Neural progenitor cell (in vitro differentiated cells): ENCODE measurements at regions not wholly inside any gene's neighbourhood (a gene's known extent, or its start where the extent isn't known, plus 50 kb on each side); places are given as distances from the start of the nearest gene placed in this dataset.

ENCODE experiments used
- DNase-seq: peaks from one replicate; pipeline ENCODE4 v3.0.0-alpha.2; 2016; ENCODE audit warnings: low spot score
- H2AFZ ChIP-seq: fragments of 200-600 bp; sonication (generic); replicated peaks from 2 replicates; pipeline ENCODE4 v1.6.1; 2016; ENCODE audit warnings: antibody characterized with exemption
- H3F3A ChIP-seq: fragments of 200-600 bp; sonication (generic); 2 replicates; pipeline ENCODE4 v1.6.1; 2016; ENCODE audit warnings: antibody characterized with exemption, low read depth
- H3K27ac ChIP-seq: fragments of 200-600 bp; sonication (generic); 2 replicates; pipeline ENCODE4 v1.5.1; 2016; ENCODE audit warnings: mild to moderate bottlenecking
- H3K27me3 ChIP-seq: fragments of 200-600 bp; sonication (generic); 2 replicates; pipeline ENCODE4 v1.6.1; 2016; ENCODE audit warnings: mild to moderate bottlenecking, moderate library complexity
- H3K36me3 ChIP-seq: fragments of 200-600 bp; sonication (generic); 2 replicates; pipeline ENCODE4 v1.5.1; 2016
- H3K4me1 ChIP-seq: fragments of 200-600 bp; sonication (generic); 2 replicates; pipeline ENCODE4 v1.6.1; 2016; ENCODE audit warnings: mixed run types
- H3K4me2 ChIP-seq: fragments of 200-600 bp; sonication (generic); 2 replicates; pipeline ENCODE4 v1.6.1; 2016
- H3K4me3 ChIP-seq: fragments of 200-600 bp; sonication (generic); 2 replicates; pipeline ENCODE4 v1.5.1; 2016
- H3K79me2 ChIP-seq: fragments of 200-600 bp; sonication (generic); 2 replicates; pipeline ENCODE4 v1.6.1; 2016; ENCODE audit warnings: low read depth
- H3K9ac ChIP-seq: fragments of 200-600 bp; sonication (generic); 2 replicates; pipeline ENCODE4 v1.6.1; 2016
- H3K9me3 ChIP-seq: fragments of 200-600 bp; sonication (generic); 2 replicates; pipeline ENCODE4 v1.5.1; 2016; ENCODE audit warnings: low read depth
- H4K20me1 ChIP-seq: fragments of 200-600 bp; sonication (generic); 2 replicates; pipeline ENCODE4 v1.6.1; 2016; ENCODE audit warnings: low read depth
- H3K27ac Mint-ChIP-seq: 3 replicates; pipeline ENCODE4 v1.8.0; 2021; ENCODE audit warnings: mixed read lengths
- H3K27me3 Mint-ChIP-seq: 2 replicates; pipeline ENCODE4 v1.8.0; 2022; ENCODE audit warnings: low read depth, mild to moderate bottlenecking, inconsistent platforms, moderate library complexity, mixed read lengths; ENCODE audit not compliant: insufficient read depth
- H3K36me3 Mint-ChIP-seq: 3 replicates; pipeline ENCODE4 v1.8.0; 2021; ENCODE audit warnings: mixed read lengths
- H3K4me1 Mint-ChIP-seq: 3 replicates; pipeline ENCODE4 v1.8.0; 2021; ENCODE audit warnings: mixed read lengths
- H3K4me3 Mint-ChIP-seq: 3 replicates; pipeline ENCODE4 v1.8.0; 2021; ENCODE audit warnings: mild to moderate bottlenecking, moderate library complexity, mixed read lengths
- H3K9me3 Mint-ChIP-seq: 3 replicates; pipeline ENCODE4 v1.8.0; 2020; ENCODE audit warnings: mixed read lengths
- CTCF ChIP-seq: fragments of 200-600 bp; sonication (generic); IDR thresholded peaks from 2 replicates; pipeline ENCODE4 v1.5.1; 2017; ENCODE audit warnings: antibody characterized with exemption, mild to moderate bottlenecking
- EZH2 ChIP-seq: fragments of 200-600 bp; sonication (generic); IDR thresholded peaks from 2 replicates; pipeline ENCODE4 v1.6.1; 2017; ENCODE audit warnings: antibody characterized with exemption, mild to moderate bottlenecking, moderate library complexity
- EZH2phosphoT487 ChIP-seq: fragments of 200-600 bp; sonication (generic); IDR thresholded peaks from 2 replicates; pipeline ENCODE4 v1.6.1; 2017; ENCODE audit warnings: antibody characterized with exemption

GRCh38 chr6:167645368-167645767, 181.3 kb upstream of the AFDN start:
- Histone ChIP-seq H3K4me1 (peaks cover 13% of the 10 kb centered on the region), H3K27ac (no peak overlapping the region), H3K4me2 (no peak overlapping the region), H3K4me3 (no peak overlapping the region), H3K36me3 (no peaks in the 10 kb centered on the region), H3F3A (no peaks in the 10 kb centered on the region), H3K9me3 (no peaks in the 10 kb centered on the region), H3K79me2 (no peaks in the 10 kb centered on the region), H4K20me1 (no peaks in the 10 kb centered on the region), H3K27me3 (no peaks in the 10 kb centered on the region), H2AFZ (no peak overlapping the region), H3K9ac (no peak overlapping the region)
- Mint-ChIP-seq H3K36me3 (peaks cover 4% of the 10 kb centered on the region), H3K9me3 (peaks cover 19% of the 10 kb centered on the region), H3K4me1 (peaks cover 43% of the 10 kb centered on the region), H3K27me3 (peaks cover 13% of the 10 kb centered on the region), H3K4me3 (no peak overlapping the region), H3K27ac (peak overlapping the region; percentile 74)
- TF ChIP-seq CTCF = no peak
- TF ChIP-seq EZH2 = no peak
- no peak for TF ChIP-seq EZH2phosphoT487
- DNase-seq = no peak

DNA sequence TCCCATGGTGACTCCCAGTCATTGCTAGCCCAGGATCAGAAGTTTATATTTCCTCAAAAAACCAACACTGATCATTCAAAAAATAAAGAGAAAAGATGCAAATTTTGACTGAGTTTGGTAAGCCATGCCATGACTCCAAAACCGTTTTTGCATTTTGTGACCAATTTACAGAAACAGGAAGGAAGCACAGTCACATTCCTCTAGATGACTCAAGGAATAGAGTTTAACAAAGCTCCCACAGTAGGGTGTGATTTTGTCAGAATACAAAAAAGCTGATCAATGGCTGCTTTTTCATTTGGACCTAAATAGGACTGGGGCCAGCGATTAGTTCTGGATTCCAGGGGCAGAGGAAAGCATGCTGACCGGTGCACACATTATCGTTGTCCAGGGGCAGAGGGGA, 179.4 kb upstream of the AFDN start:
- Histone ChIP-seq H2AFZ (peak overlapping the region; percentile 65), H3K4me2 (no peak overlapping the region), H3K36me3 (no peaks in the 10 kb centered on the region), H3K79me2 (no peaks in the 10 kb centered on the region), H3K9ac (no peak overlapping the region), H3K27ac (no peak overlapping the region), H3K9me3 (no peaks in the 10 kb centered on the region), H3F3A (peaks cover 10% of the 10 kb centered on the region), H3K27me3 (no peaks in the 10 kb centered on the region), H3K4me3 (no peak overlapping the region), H4K20me1 (no peaks in the 10 kb centered on the region), H3K4me1 (peaks cover 19% of the 10 kb centered on the region)
- Mint-ChIP-seq H3K36me3 (peaks cover 1% of the 10 kb centered on the region), H3K4me1 (peaks cover 43% of the 10 kb centered on the region), H3K9me3 (peaks cover 16% of the 10 kb centered on the region), H3K27me3 (peaks cover 7% of the 10 kb centered on the region), H3K27ac (peak overlapping the region; percentile 99), H3K4me3 (peak overlapping the region; percentile 74)
- DNase-seq = no peak
- no peak for TF ChIP-seq EZH2
- no peak for TF ChIP-seq CTCF
- no peak for TF ChIP-seq EZH2phosphoT487

DNA sequence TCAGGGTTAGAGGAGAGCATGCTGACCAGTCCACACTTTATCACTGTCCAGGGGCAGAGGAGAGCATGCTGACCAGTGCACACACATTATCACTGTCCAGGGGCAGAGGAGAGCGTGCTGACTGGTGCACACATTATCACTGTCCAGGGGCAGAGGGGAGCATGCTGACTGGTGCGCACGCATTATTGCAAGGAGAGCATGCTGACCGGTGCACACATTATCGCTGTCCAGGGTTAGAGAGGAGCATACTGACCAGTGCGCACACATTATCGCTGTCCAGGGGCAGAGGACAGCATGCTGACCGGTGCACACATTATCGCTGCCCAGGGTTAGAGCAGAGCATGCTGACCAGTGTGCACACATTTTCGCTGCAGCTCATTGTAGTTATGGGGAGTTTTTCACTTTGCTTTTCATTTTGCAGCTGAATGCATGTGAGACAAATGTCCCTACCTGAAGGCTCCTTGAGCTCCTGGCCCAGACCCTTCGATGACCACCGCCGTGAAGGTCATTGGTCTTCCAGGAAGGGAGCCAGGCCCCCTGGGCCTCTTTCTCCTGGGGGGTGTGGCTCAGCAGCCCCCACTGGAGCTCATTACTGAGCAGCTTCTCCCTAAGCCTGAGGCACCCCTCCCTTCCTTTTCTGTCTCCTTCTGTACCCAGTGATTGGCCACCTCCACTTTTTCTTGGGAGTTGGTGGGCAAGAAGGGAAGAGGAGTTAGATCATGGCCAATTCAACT, 178.8 kb upstream of the AFDN start:
- Mint-ChIP-seq H3K36me3 (no peaks in the 10 kb centered on the region), H3K4me1 (peaks cover 43% of the 10 kb centered on the region), H3K9me3 (peaks cover 14% of the 10 kb centered on the region), H3K27me3 (peaks cover 7% of the 10 kb centered on the region), H3K4me3 (peak overlapping the region; percentile 74), H3K27ac (peak overlapping the region; percentile 99)
- Histone ChIP-seq H3K4me3 (no peak overlapping the region), H3K4me1 (peaks cover 24% of the 10 kb centered on the region), H3F3A (peaks cover 13% of the 10 kb centered on the region), H3K36me3 (no peaks in the 10 kb centered on the region), H3K27ac (no peak overlapping the region), H3K9ac (no peak overlapping the region), H3K4me2 (no peak overlapping the region), H3K9me3 (no peaks in the 10 kb centered on the region), H4K20me1 (no peaks in the 10 kb centered on the region), H2AFZ (peak overlapping the region; percentile 65), H3K79me2 (no peaks in the 10 kb centered on the region), H3K27me3 (no peaks in the 10 kb centered on the region)
- TF ChIP-seq EZH2phosphoT487 = no peak
- no peak for TF ChIP-seq EZH2
- TF ChIP-seq CTCF = no peak
- no peak for DNase-seq
